HUES64 (cell line): ENCODE measurements at regions not wholly inside any gene's neighbourhood (a gene's known extent, or its start where the extent isn't known, plus 50 kb on each side); places are given as distances from the start of the nearest gene placed in this dataset.

Experiments
- H3K27ac ChIP-seq: 2 replicates; pipeline ENCODE4 v1.7.0; 2013; ENCODE audit warnings: low read depth, low read length, inconsistent platforms
- H3K27me3 ChIP-seq: 2 replicates; pipeline ENCODE4 v1.6.1; 2013; ENCODE audit warnings: mild to moderate bottlenecking, low read length; ENCODE audit not compliant: insufficient read depth
- H3K36me3 ChIP-seq: 2 replicates; pipeline ENCODE4 v1.6.1; 2013; ENCODE audit warnings: mild to moderate bottlenecking, low read length; ENCODE audit not compliant: insufficient read depth
- H3K4me1 ChIP-seq: 2 replicates; pipeline ENCODE4 v1.6.1; 2013; ENCODE audit warnings: mild to moderate bottlenecking, low read length, moderate library complexity; ENCODE audit not compliant: insufficient read depth
- H3K4me3 ChIP-seq: 2 replicates; pipeline ENCODE4 v1.5.1; 2013; ENCODE audit warnings: mild to moderate bottlenecking, low read length, moderate library complexity
- H3K9ac ChIP-seq: 2 replicates; pipeline ENCODE4 v1.6.1; 2013; ENCODE audit warnings: mild to moderate bottlenecking, low read depth, low read length
- H3K9me3 ChIP-seq: 2 replicates; pipeline ENCODE4 v1.6.1; 2013; ENCODE audit warnings: low read depth, low read length; ENCODE audit not compliant: insufficient read depth
- WGBS: fragments of 150-250, 120-280 bp; methylation state at CpG from one replicate; pipeline ENCODE4 v1.1.7; 2013; ENCODE audit warnings: missing lambda C conversion rate; 5-methylcytosine and 5-hydroxymethylcytosine counted together

GRCh38 chr10:125227546-125227945 lies 67.2 kb upstream of the CTBP2 start:
- WGBS = 89% methylated on average over 15 of the region's 15 CpGs
- Histone ChIP-seq H3K27ac (no peak overlapping the region), H3K4me3 (no peak overlapping the region)

GRCh38 chr10:125226823-125227222 lies 66.5 kb upstream of the CTBP2 start:
- Histone ChIP-seq H3K27me3 (no peaks in the 10 kb centered on the region), H3K9me3 (no peaks in the 10 kb centered on the region), H3K4me3 (no peak overlapping the region), H3K27ac (no peak overlapping the region), H3K36me3 (no peaks in the 10 kb centered on the region), H3K4me1 (peaks cover 9% of the 10 kb centered on the region; the same call in 1 of the 2 replicates), H3K9ac (no peak overlapping the region)
- 95% methylated on average over 13 of the region's 13 CpGs for WGBS

More at GRCh38 chr10:125227546-125227945, 67.2 kb upstream of the CTBP2 start:
- Histone ChIP-seq H3K9me3 (no peaks in the 10 kb centered on the region), H3K9ac (no peak overlapping the region), H3K4me1 (peaks cover 15% of the 10 kb centered on the region; the same call in 1 of the 2 replicates), H3K27me3 (no peaks in the 10 kb centered on the region), H3K36me3 (no peaks in the 10 kb centered on the region)

DNA sequence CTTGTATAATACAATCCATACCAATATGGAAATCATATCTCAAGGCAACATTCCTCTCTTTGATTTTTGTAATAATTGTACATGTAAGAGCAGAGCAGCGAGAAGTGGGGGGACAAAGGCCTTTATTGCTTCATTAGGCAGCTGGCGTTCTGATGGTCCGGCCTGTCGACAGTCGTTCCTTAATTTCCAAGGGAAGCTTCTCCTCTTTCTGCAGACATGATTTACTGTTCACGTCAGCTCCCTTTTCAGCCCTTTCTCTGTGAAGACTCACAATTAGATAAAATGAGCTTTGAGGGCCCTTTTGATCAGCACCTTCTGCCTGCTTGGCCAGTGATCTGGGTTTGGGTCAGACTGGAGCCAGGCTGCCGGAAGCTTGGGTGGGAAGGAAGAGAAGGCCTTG lies 65.6 kb upstream of the CTBP2 start:
- H3K36me3 ChIP-seq = no peaks in the 10 kb centered on the region
- no peak overlapping the region for H3K27ac ChIP-seq
- H3K9ac ChIP-seq = no peak overlapping the region
- no peaks in the 10 kb centered on the region for H3K27me3 ChIP-seq
- 95% methylated on average over 7 of the region's 7 CpGs for WGBS
- peaks cover 2% of the 10 kb centered on the region; the same call in 1 of the 2 replicates for H3K4me1 ChIP-seq
- H3K4me3 ChIP-seq = no peak overlapping the region
- no peaks in the 10 kb centered on the region for H3K9me3 ChIP-seq

DNA sequence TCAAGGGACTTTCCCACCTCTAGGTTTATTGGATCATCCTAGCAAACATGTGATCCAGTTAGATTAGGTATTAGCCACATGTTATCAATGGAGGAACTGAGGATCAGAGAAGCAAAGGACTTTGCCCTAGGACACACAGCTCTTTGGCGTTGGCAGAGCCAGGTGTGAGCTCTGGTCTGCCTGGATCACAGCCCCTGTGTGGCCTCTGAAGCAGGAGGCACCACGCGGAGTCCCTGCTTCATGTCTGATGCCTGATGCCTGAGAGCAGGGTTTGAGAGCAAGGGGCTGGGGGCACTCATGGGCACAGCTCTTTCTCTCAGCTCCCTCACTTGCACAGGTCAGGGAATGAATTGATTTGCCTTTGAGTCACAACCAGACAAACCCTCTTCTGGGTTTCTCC lies 64.7 kb upstream of the CTBP2 start:
- H3K27me3 ChIP-seq = no peaks in the 10 kb centered on the region
- no peaks in the 10 kb centered on the region for H3K36me3 ChIP-seq
- H3K9ac ChIP-seq = no peak overlapping the region
- no peak overlapping the region for H3K27ac ChIP-seq
- no peaks in the 10 kb centered on the region for H3K4me1 ChIP-seq
- no peak overlapping the region for H3K4me3 ChIP-seq
- H3K9me3 ChIP-seq = no peaks in the 10 kb centered on the region
- 86% methylated on average over 3 of the region's 3 CpGs for WGBS

DNA sequence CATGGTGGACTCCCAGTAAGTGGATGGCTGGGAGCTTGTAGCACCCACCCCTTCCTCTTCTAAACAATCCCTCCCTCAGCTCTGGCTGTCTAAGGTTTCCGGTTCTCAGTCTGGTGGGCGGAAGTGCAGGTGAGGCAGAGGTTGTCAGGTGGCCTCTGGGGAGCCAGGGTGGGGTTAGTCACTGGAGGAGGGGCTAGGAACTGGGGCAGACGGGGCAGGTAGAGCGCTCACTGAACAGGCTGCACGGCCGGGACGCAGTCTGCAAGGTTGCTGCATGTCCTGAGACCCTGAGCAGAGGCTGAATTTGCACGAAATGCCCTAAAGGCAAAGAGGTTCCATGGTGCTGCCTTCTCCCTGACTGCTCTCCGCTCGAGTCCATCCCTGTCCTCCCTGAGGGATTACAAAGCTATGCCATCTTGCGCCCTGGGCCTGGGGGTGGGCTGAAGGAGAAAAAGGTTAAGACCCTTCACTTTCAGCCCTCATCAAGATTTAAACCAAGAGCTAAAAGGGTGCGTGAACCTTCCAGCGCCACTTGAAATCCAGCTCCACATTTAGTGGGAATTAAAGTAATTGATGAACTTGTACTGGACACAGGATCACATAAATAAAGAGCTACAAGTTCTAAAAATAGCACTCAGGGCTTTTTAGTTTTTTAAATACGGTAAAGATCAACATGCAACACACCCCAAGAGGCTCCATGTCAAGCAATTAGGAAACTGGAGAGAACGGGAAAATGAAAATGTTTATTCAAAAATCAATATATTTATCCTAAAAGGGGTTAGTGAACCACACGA lies 62.3 kb upstream of the CTBP2 start:
- 84% methylated on average over 13 of the region's 16 CpGs for WGBS
- Histone ChIP-seq H3K9me3 (no peaks in the 10 kb centered on the region), H3K4me1 (no peaks in the 10 kb centered on the region), H3K36me3 (no peaks in the 10 kb centered on the region), H3K27me3 (no peaks in the 10 kb centered on the region), H3K4me3 (no peak overlapping the region), H3K9ac (no peak overlapping the region), H3K27ac (no peak overlapping the region)

DNA sequence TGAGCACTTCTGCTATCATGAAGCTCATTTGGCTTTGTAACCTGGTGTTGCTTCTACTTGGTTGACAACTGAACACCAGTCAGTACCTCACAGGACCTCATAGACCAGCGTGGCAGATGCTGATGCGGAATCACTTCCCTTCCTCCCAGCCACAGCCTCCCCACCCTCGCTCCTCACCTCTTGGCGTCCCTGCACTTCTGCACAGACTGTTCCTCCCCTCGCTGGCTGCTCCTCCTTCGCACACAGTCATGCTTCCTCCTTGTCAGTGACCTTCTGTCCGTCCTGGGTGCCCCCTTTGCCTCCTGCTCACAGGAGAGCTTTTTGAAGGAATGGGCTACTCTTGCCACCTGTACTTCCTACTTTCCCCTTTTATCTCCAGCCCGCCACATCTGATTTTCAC lies 61.4 kb upstream of the CTBP2 start:
- H3K27me3 ChIP-seq = no peaks in the 10 kb centered on the region
- no peaks in the 10 kb centered on the region for H3K36me3 ChIP-seq
- H3K4me1 ChIP-seq = no peaks in the 10 kb centered on the region
- H3K27ac ChIP-seq = no peak overlapping the region
- H3K9me3 ChIP-seq = no peaks in the 10 kb centered on the region
- H3K9ac ChIP-seq = no peak overlapping the region
- H3K4me3 ChIP-seq = no peak overlapping the region
- 92% methylated on average over 8 of the region's 8 CpGs for WGBS

- Histone ChIP-seq H3K4me3 (no peak overlapping the region), H3K27me3 (no peaks in the 10 kb centered on the region), H3K4me1 (no peaks in the 10 kb centered on the region), H3K9me3 (no peaks in the 10 kb centered on the region), H3K36me3 (no peaks in the 10 kb centered on the region), H3K9ac (no peak overlapping the region), H3K27ac (no peak overlapping the region)
- 94% methylated on average over 4 of the region's 4 CpGs for WGBS
Observed at GRCh38 chr10:125219776-125220175, 59.4 kb upstream of the CTBP2 start.

- no peak overlapping the region for H3K9ac ChIP-seq
- no peaks in the 10 kb centered on the region for H3K36me3 ChIP-seq
- 84% methylated on average over 4 of the region's 4 CpGs for WGBS
- H3K4me1 ChIP-seq = no peaks in the 10 kb centered on the region
- no peaks in the 10 kb centered on the region for H3K9me3 ChIP-seq
- no peaks in the 10 kb centered on the region for H3K27me3 ChIP-seq
- no peak overlapping the region for H3K27ac ChIP-seq
- no peak overlapping the region for H3K4me3 ChIP-seq
Observed at GRCh38 chr10:125218967-125219366, 58.6 kb upstream of the CTBP2 start.

- no peak overlapping the region for H3K27ac ChIP-seq
- H3K4me3 ChIP-seq = no peak overlapping the region
- no peaks in the 10 kb centered on the region for H3K4me1 ChIP-seq
- H3K9ac ChIP-seq = no peak overlapping the region
- no peaks in the 10 kb centered on the region for H3K36me3 ChIP-seq
- no peaks in the 10 kb centered on the region for H3K27me3 ChIP-seq
- WGBS = 85% methylated on average over 8 of the region's 8 CpGs
- no peaks in the 10 kb centered on the region for H3K9me3 ChIP-seq
Observed at GRCh38 chr10:125217990-125218675, 57.8 kb upstream of the CTBP2 start.

DNA sequence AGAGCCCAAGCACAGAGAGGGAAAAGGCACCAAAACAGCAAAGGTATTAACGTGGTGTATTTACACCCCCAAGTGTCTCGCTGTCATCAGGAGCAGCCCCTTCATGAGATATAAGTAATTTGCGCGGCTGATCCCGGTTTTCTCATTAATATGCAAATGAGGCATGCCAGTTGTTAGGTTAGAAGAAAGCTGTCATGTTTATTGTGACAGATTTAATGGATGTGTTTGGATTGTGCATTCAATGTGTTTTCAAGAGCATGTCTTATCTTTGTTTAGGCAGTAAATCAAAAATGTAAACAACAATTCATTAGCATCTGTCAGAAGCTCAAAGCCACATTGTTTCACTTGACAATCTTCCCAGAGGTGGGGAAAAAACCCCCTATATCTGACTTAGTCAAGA lies 56.5 kb upstream of the CTBP2 start:
- no peaks in the 10 kb centered on the region for H3K4me1 ChIP-seq
- no peak overlapping the region for H3K27ac ChIP-seq
- no peaks in the 10 kb centered on the region for H3K27me3 ChIP-seq
- H3K4me3 ChIP-seq = no peak overlapping the region
- WGBS = 73% methylated on average over 5 of the region's 5 CpGs
- H3K9me3 ChIP-seq = no peaks in the 10 kb centered on the region
- no peaks in the 10 kb centered on the region for H3K36me3 ChIP-seq
- H3K9ac ChIP-seq = no peak overlapping the region

DNA sequence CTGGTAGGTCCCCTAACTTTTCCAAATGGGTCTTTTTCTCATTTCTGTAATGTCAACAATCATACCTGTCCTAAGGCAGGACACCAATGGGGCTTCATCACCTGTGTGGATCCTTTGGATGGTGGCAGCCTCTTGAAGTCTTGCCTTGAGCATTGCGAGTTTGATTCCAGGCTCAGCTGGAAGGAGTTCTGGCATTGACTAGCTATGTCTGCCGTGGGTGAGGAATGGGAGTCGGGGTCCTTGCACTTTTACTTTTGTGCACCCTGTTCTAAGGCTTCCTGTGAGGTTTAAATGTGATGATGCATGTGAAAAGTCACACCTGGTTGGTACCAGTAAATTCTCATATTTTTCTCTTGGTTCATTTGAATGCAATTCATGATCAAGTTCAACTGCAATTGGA lies 55.9 kb upstream of the CTBP2 start:
- Histone ChIP-seq H3K9ac (no peak overlapping the region), H3K27ac (no peak overlapping the region), H3K4me3 (no peak overlapping the region), H3K27me3 (no peaks in the 10 kb centered on the region), H3K36me3 (no peaks in the 10 kb centered on the region), H3K4me1 (no peaks in the 10 kb centered on the region), H3K9me3 (no peaks in the 10 kb centered on the region)
- 89% methylated on average over 3 of the region's 3 CpGs for WGBS
